NCI-H1105 treated with DMSO at 0.1 percent for 48 hours (cell line): ENCODE measurements at regions not wholly inside any gene's neighbourhood (a gene's known extent, or its start where the extent isn't known, plus 50 kb on each side); places are given as distances from the start of the nearest gene placed in this dataset.
"Not testable (repeated sequence)": the region's sequence is repeated elsewhere in the genome, so short reads cannot be mapped to it uniquely, and the experiment has no call there.

Experiments
- DNase-seq: peaks from one replicate; lab custom pipeline; 2025; lab: John Stamatoyannopoulos, UW

- peak; percentile 79 for DNase-seq
Measured at GRCh38 chr6:27772261-27773001, 139.8 kb downstream of the OR2B2 start.

- no peak for DNase-seq
Measured at GRCh38 chr6:27771235-27771634, 141.0 kb downstream of the OR2B2 start.

GRCh38 chr6:27770724-27771123, 141.5 kb downstream of the OR2B2 start:
- DNase-seq = no peak

GRCh38 chr6:27768556-27768955, 143.6 kb downstream of the OR2B2 start:
- no peak for DNase-seq

- no peak for DNase-seq
Measured at GRCh38 chr6:27767851-27768250, 144.3 kb downstream of the OR2B2 start.

- no peak for DNase-seq
Measured at GRCh38 chr6:27766405-27766804, 145.8 kb downstream of the OR2B2 start.

- no peak for DNase-seq
Measured at GRCh38 chr6:27765028-27765590, 147.1 kb downstream of the OR2B2 start.

GRCh38 chr6:27761391-27761790, 150.8 kb downstream of the OR2B2 start:
- no peak for DNase-seq

GRCh38 chr6:27760464-27760863, 151.7 kb downstream of the OR2B2 start:
- no peak for DNase-seq

GRCh38 chr6:27759930-27760329, 152.3 kb downstream of the OR2B2 start:
- no peak for DNase-seq

- no peak for DNase-seq
Measured at GRCh38 chr6:27758491-27758890, 153.7 kb downstream of the OR2B2 start.

GRCh38 chr6:27757307-27757706, 154.9 kb downstream of the OR2B2 start:
- DNase-seq = no peak

GRCh38 chr6:27755768-27756167, 156.4 kb downstream of the OR2B2 start:
- no peak for DNase-seq

- DNase-seq = no peak
Measured at GRCh38 chr6:27754408-27754782, 157.8 kb downstream of the OR2B2 start.

GRCh38 chr6:27753668-27754407, 158.4 kb downstream of the OR2B2 start:
- peak; percentile 93 for DNase-seq

GRCh38 chr6:27752038-27752885, 159.9 kb downstream of the OR2B2 start:
- DNase-seq = peak; percentile 83

- DNase-seq = no peak
Measured at GRCh38 chr6:27748661-27749060, 163.5 kb downstream of the OR2B2 start.

- no peak for DNase-seq
Measured at GRCh38 chr6:27747637-27748036, 164.6 kb downstream of the OR2B2 start.

- not testable (repeated sequence) for DNase-seq
Measured at GRCh38 chr6:27746860-27747259, 165.3 kb downstream of the OR2B2 start.

- no peak for DNase-seq
Measured at GRCh38 chr6:27743787-27744186, 168.4 kb downstream of the OR2B2 start.

GRCh38 chr6:27742833-27743573, 169.2 kb downstream of the OR2B2 start:
- no peak for DNase-seq

GRCh38 chr6:27739902-27740301, 172.3 kb downstream of the OR2B2 start:
- DNase-seq = not testable (repeated sequence)
